Fibroblast of lung (primary cell): ENCODE measurements at regions not wholly inside any gene's neighbourhood (a gene's known extent, or its start where the extent isn't known, plus 50 kb on each side); places are given as distances from the start of the nearest gene placed in this dataset.

Experiments
- EZH2 ChIP-seq: IDR thresholded peaks from 2 replicates; pipeline ENCODE4 v1.5.1; 2012; ENCODE audit warnings: low read length, control low read depth, mild to moderate bottlenecking; ENCODE audit errors: missing control alignments
- TF ChIP-seq, protein P1 (sequence below), 2 donors: IDR thresholded peaks in 1 of 2; conservative IDR thresholded peaks in 1 of 2; 1 replicate in 1 of 2; 2 replicates in 1 of 2; pipeline ENCODE4 v1.5.1; 2011 to 2012; ENCODE audit warnings: low read length in 2 of 2, control low read depth in 1 of 2, inconsistent platforms in 1 of 2, low read depth in 1 of 2, mild to moderate bottlenecking in 1 of 2

DNA sequence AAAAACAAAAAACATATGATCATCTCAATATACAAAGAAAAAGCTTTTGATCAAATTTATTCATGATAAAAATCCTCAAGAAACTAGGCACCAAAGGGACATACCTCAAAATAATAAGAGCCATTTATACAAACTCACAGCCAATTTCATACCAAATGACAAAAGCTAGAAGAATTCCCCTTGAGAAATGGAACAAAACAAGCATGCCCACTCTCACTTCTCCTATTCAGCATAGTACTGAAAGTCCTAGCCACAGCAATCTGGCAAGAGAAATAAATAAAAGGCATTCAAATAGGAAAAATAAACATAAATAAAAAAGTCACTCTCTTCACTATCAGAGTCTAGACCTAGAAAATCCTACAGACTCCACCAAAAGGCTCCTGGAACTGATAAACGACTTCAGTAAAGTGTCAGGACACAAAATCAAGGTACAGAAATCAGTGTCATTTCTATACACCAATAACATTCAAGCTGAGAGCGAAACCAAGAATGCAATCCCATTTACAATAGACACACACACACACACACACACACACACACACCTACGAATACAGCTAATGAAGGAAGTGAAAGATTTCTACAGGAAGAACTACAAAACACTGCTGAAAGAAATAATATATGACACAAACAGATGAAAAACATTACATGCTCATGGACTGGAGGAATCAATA lies 1486.2 kb upstream of the SEL1L start:
- TF ChIP-seq, protein P1, sequence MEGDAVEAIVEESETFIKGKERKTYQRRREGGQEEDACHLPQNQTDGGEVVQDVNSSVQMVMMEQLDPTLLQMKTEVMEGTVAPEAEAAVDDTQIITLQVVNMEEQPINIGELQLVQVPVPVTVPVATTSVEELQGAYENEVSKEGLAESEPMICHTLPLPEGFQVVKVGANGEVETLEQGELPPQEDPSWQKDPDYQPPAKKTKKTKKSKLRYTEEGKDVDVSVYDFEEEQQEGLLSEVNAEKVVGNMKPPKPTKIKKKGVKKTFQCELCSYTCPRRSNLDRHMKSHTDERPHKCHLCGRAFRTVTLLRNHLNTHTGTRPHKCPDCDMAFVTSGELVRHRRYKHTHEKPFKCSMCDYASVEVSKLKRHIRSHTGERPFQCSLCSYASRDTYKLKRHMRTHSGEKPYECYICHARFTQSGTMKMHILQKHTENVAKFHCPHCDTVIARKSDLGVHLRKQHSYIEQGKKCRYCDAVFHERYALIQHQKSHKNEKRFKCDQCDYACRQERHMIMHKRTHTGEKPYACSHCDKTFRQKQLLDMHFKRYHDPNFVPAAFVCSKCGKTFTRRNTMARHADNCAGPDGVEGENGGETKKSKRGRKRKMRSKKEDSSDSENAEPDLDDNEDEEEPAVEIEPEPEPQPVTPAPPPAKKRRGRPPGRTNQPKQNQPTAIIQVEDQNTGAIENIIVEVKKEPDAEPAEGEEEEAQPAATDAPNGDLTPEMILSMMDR (conservative IDR thresholded peaks at IDR 0.05 in 1 of 2, IDR thresholded peaks at IDR 0.05 in 1 of 2; ENCODE audit: low read depth in 1 of 2, low read length in 2 of 2) = no peak
- TF ChIP-seq EZH2 = no peak
